Mesendoderm (in vitro differentiated cells): ENCODE measurements at regions not wholly inside any gene's neighbourhood (a gene's known extent, or its start where the extent isn't known, plus 50 kb on each side); places are given as distances from the start of the nearest gene placed in this dataset.

Source experiments
- DNase-seq: peaks from one replicate; pipeline ENCODE4 v3.0.0; 2013
- H2AK5ac ChIP-seq: 2 replicates; pipeline ENCODE4 v1.6.1; 2013; ENCODE audit warnings: low read length, inconsistent platforms
- H2BK120ac ChIP-seq: 2 replicates; pipeline ENCODE4 v1.6.1; 2013; ENCODE audit warnings: low read depth, mild to moderate bottlenecking, low read length, moderate library complexity, mixed read lengths
- H2BK15ac ChIP-seq: replicated peaks from 2 replicates; pipeline ENCODE4 v1.6.1; 2013; ENCODE audit warnings: low read depth, mild to moderate bottlenecking, moderate library complexity
- H2BK5ac ChIP-seq: 2 replicates; pipeline ENCODE4 v1.6.1; 2013; ENCODE audit warnings: low read length, inconsistent platforms
- H3K18ac ChIP-seq: 2 replicates; pipeline ENCODE4 v1.6.1; 2013; ENCODE audit warnings: mild to moderate bottlenecking, low read length, mixed read lengths
- H3K23ac ChIP-seq: one replicate; pipeline ENCODE4 v1.6.1; 2013; ENCODE audit warnings: low read length
- H3K27ac ChIP-seq: 2 replicates; pipeline ENCODE4 v1.5.1; 2013; ENCODE audit warnings: low read depth, mild to moderate bottlenecking, inconsistent platforms, low read length, moderate library complexity
- H3K27me3 ChIP-seq: 2 replicates; pipeline ENCODE4 v1.6.1; 2013; ENCODE audit warnings: low read length, control low read depth, mild to moderate bottlenecking, inconsistent platforms; ENCODE audit not compliant: insufficient read depth, poor library complexity
- H3K36me3 ChIP-seq: 2 replicates; pipeline ENCODE4 v1.6.1; 2013; ENCODE audit warnings: low read length, inconsistent platforms; ENCODE audit not compliant: control insufficient read depth, insufficient read depth
- H3K4ac ChIP-seq: one replicate; pipeline ENCODE4 v1.6.1; 2013; ENCODE audit warnings: low read depth, mild to moderate bottlenecking, low read length, moderate library complexity
- H3K4me1 ChIP-seq: 2 replicates; pipeline ENCODE4 v1.6.1; 2013; ENCODE audit warnings: low read depth, low read length, inconsistent platforms; ENCODE audit not compliant: control insufficient read depth
- H3K4me2 ChIP-seq: 2 replicates; pipeline ENCODE4 v1.6.1; 2013; ENCODE audit warnings: low read length
- H3K4me3 ChIP-seq: 2 replicates; pipeline ENCODE4 v1.5.1; 2013; ENCODE audit warnings: mild to moderate bottlenecking, low read length
- H3K56ac ChIP-seq: one replicate; pipeline ENCODE4 v1.6.1; 2013; ENCODE audit warnings: low read length
- H3K79me1 ChIP-seq: 2 replicates; pipeline ENCODE4 v1.6.1; 2013; ENCODE audit warnings: low read length, inconsistent platforms
- H3K79me2 ChIP-seq: 2 replicates; pipeline ENCODE4 v1.6.1; 2013; ENCODE audit warnings: mild to moderate bottlenecking, low read length; ENCODE audit not compliant: control insufficient read depth, insufficient read depth
- H3K9ac ChIP-seq: 2 replicates; pipeline ENCODE4 v1.6.1; 2013; ENCODE audit warnings: low read length, inconsistent platforms
- H4K5ac ChIP-seq: one replicate; pipeline ENCODE4 v1.6.1; 2013; ENCODE audit warnings: low read length
- H4K8ac ChIP-seq: one replicate; pipeline ENCODE4 v1.6.1; 2013; ENCODE audit warnings: low read depth, mild to moderate bottlenecking, control low read depth, low read length, moderate library complexity
- WGBS: extraction: QIAGEN DNeasy Blood & Tissue Kit; methylation state at CpG from one replicate; pipeline ENCODE4 v1.1.7; 2013; ENCODE audit warnings: low lambda C conversion rate, missing lambda C conversion rate; ENCODE audit not compliant: insufficient coverage; ENCODE audit errors: extremely low coverage; 5-methylcytosine and 5-hydroxymethylcytosine counted together

- no peak overlapping the region for H3K23ac ChIP-seq
These were observed 639.6 kb downstream of the IQCM start for GRCh38 chr4:149176039-149176438.

GRCh38 chr4:149175549-149175948, 640.1 kb downstream of the IQCM start:
- H4K5ac ChIP-seq: no peak overlapping the region
- no peak overlapping the region for H2AK5ac ChIP-seq
- no peak overlapping the region for H3K4me2 ChIP-seq
- H3K18ac ChIP-seq: no peak overlapping the region
- no peak overlapping the region for H4K8ac ChIP-seq
- no peak overlapping the region for H2BK120ac ChIP-seq
- no peak overlapping the region for H3K27ac ChIP-seq
- no peak for DNase-seq
- H2BK15ac ChIP-seq: no peak overlapping the region
- no peak overlapping the region for H3K56ac ChIP-seq
- H3K4ac ChIP-seq: no peak overlapping the region
- no peak overlapping the region for H3K4me3 ChIP-seq
- no peaks in the 10 kb centered on the region for H3K79me2 ChIP-seq
- no peak overlapping the region for H3K23ac ChIP-seq
- no peak overlapping the region for H3K9ac ChIP-seq
- WGBS: no CpG with 5 or more reads among the region's 5 CpGs
- H2BK5ac ChIP-seq: no peak overlapping the region
- no peaks in the 10 kb centered on the region for H3K27me3 ChIP-seq
- H3K79me1 ChIP-seq: no peaks in the 10 kb centered on the region
- no peaks in the 10 kb centered on the region for H3K4me1 ChIP-seq
- no peaks in the 10 kb centered on the region for H3K36me3 ChIP-seq

More at GRCh38 chr4:149176039-149176438, 639.6 kb downstream of the IQCM start:
- Histone ChIP-seq H3K27ac (no peak overlapping the region), H3K56ac (no peak overlapping the region), H3K27me3 (no peaks in the 10 kb centered on the region), H3K4me3 (no peak overlapping the region), H3K79me1 (no peaks in the 10 kb centered on the region), H3K9ac (no peak overlapping the region), H3K79me2 (no peaks in the 10 kb centered on the region), H3K36me3 (no peaks in the 10 kb centered on the region), H3K4me2 (no peak overlapping the region), H2BK5ac (no peak overlapping the region), H3K18ac (no peak overlapping the region), H2AK5ac (no peak overlapping the region), H3K4me1 (no peaks in the 10 kb centered on the region), H4K8ac (no peak overlapping the region), H4K5ac (no peak overlapping the region), H2BK15ac (no peak overlapping the region), H2BK120ac (no peak overlapping the region), H3K4ac (no peak overlapping the region)
- WGBS: no CpG with 5 or more reads among the region's 5 CpGs
- DNase-seq: peak; percentile 39

GRCh38 chr4:149173241-149174013, 642.2 kb downstream of the IQCM start:
- H4K5ac ChIP-seq: no peak overlapping the region
- no peaks in the 10 kb centered on the region for H3K79me1 ChIP-seq
- no peak overlapping the region for H2BK15ac ChIP-seq
- H3K27me3 ChIP-seq: no peaks in the 10 kb centered on the region
- H2BK5ac ChIP-seq: no peak overlapping the region
- H3K4me3 ChIP-seq: no peak overlapping the region
- DNase-seq: no peak
- no peaks in the 10 kb centered on the region for H3K36me3 ChIP-seq
- H3K27ac ChIP-seq: no peak overlapping the region
- no peak overlapping the region for H2BK120ac ChIP-seq
- no peak overlapping the region for H3K23ac ChIP-seq
- H3K9ac ChIP-seq: no peak overlapping the region
- H2AK5ac ChIP-seq: no peak overlapping the region
- H3K4ac ChIP-seq: no peak overlapping the region
- no peak overlapping the region for H3K18ac ChIP-seq
- no CpG with 5 or more reads among the region's 6 CpGs for WGBS
- no peaks in the 10 kb centered on the region for H3K4me1 ChIP-seq
- H3K79me2 ChIP-seq: no peaks in the 10 kb centered on the region
- H3K4me2 ChIP-seq: no peak overlapping the region
- no peak overlapping the region for H3K56ac ChIP-seq
- no peak overlapping the region for H4K8ac ChIP-seq

- Histone ChIP-seq H3K27ac (no peak overlapping the region), H3K4me2 (no peak overlapping the region), H3K18ac (no peak overlapping the region), H3K4me1 (no peaks in the 10 kb centered on the region), H3K36me3 (no peaks in the 10 kb centered on the region), H3K4me3 (no peak overlapping the region), H4K8ac (no peak overlapping the region), H2BK5ac (no peak overlapping the region), H3K23ac (no peak overlapping the region), H2AK5ac (no peak overlapping the region), H3K9ac (no peak overlapping the region), H3K4ac (no peak overlapping the region), H3K56ac (no peak overlapping the region), H4K5ac (no peak overlapping the region), H2BK120ac (no peak overlapping the region), H2BK15ac (no peak overlapping the region), H3K27me3 (no peaks in the 10 kb centered on the region), H3K79me2 (no peaks in the 10 kb centered on the region), H3K79me1 (no peaks in the 10 kb centered on the region)
- no peak for DNase-seq
- WGBS: no CpG with 5 or more reads among the region's 2 CpGs
These were observed 647.0 kb downstream of the IQCM start for GRCh38 chr4:149168645-149169044.

- Histone ChIP-seq H3K56ac (no peak overlapping the region), H4K5ac (no peak overlapping the region), H4K8ac (no peak overlapping the region), H3K9ac (no peak overlapping the region), H3K27ac (no peak overlapping the region), H2BK120ac (no peak overlapping the region), H3K4me3 (no peak overlapping the region), H3K27me3 (no peaks in the 10 kb centered on the region), H3K4me2 (no peak overlapping the region), H3K79me1 (no peaks in the 10 kb centered on the region), H2BK15ac (no peak overlapping the region), H2BK5ac (no peak overlapping the region), H3K18ac (no peak overlapping the region), H3K23ac (no peak overlapping the region), H3K36me3 (no peaks in the 10 kb centered on the region), H3K79me2 (no peaks in the 10 kb centered on the region), H2AK5ac (no peak overlapping the region), H3K4me1 (no peaks in the 10 kb centered on the region), H3K4ac (no peak overlapping the region)
- no CpG with 5 or more reads among the region's 2 CpGs for WGBS
- DNase-seq: peak; percentile 33
These were observed 648.8 kb downstream of the IQCM start for GRCh38 chr4:149166876-149167275.

GRCh38 chr4:149166365-149166764, 649.3 kb downstream of the IQCM start:
- no peaks in the 10 kb centered on the region for H3K4me1 ChIP-seq
- H3K23ac ChIP-seq: no peak overlapping the region
- H2BK15ac ChIP-seq: no peak overlapping the region
- no peak overlapping the region for H2BK5ac ChIP-seq
- H3K79me2 ChIP-seq: no peaks in the 10 kb centered on the region
- WGBS: no CpG with 5 or more reads among the region's 1 CpG
- no peak overlapping the region for H3K4ac ChIP-seq
- H4K8ac ChIP-seq: no peak overlapping the region
- no peak overlapping the region for H3K27ac ChIP-seq
- no peaks in the 10 kb centered on the region for H3K36me3 ChIP-seq
- no peak overlapping the region for H4K5ac ChIP-seq
- no peak overlapping the region for H3K4me2 ChIP-seq
- H2AK5ac ChIP-seq: no peak overlapping the region
- H3K18ac ChIP-seq: no peak overlapping the region
- H3K56ac ChIP-seq: no peak overlapping the region
- no peaks in the 10 kb centered on the region for H3K79me1 ChIP-seq
- no peak for DNase-seq
- no peak overlapping the region for H3K4me3 ChIP-seq
- no peak overlapping the region for H2BK120ac ChIP-seq
- H3K9ac ChIP-seq: no peak overlapping the region
- H3K27me3 ChIP-seq: no peaks in the 10 kb centered on the region
